SW 1271 (cell line): ENCODE measurements at regions not wholly inside any gene's neighbourhood (a gene's known extent, or its start where the extent isn't known, plus 50 kb on each side); places are given as distances from the start of the nearest gene placed in this dataset.

Source experiments
- DNase-seq, 2 experiments: peaks; one replicate each; lab custom pipeline; 2025; lab: John Stamatoyannopoulos, UW

GRCh38 chr20:10921491-10922010 is 247.8 kb upstream of the JAG1 start:
- no peak for DNase-seq

GRCh38 chr20:10922506-10922905 is 248.7 kb upstream of the JAG1 start:
- no peak for DNase-seq

- no peak for DNase-seq
Observed at GRCh38 chr20:10922941-10923340, 249.1 kb upstream of the JAG1 start.

GRCh38 chr20:10924644-10925201 is 250.9 kb upstream of the JAG1 start:
- no peak for DNase-seq

GRCh38 chr20:10925767-10926166 is 252.0 kb upstream of the JAG1 start:
- DNase-seq: no peak

- no peak for DNase-seq
Observed at GRCh38 chr20:10927011-10927583, 253.3 kb upstream of the JAG1 start.

- DNase-seq: no peak
Observed at GRCh38 chr20:10927936-10928840, 254.4 kb upstream of the JAG1 start.

- DNase-seq: no peak
Observed at GRCh38 chr20:10928841-10929421, 255.1 kb upstream of the JAG1 start.

- no peak for DNase-seq
Observed at GRCh38 chr20:10935658-10936402, 262.0 kb upstream of the JAG1 start.

- DNase-seq: no peak
Observed at GRCh38 chr20:10936786-10937185, 263.0 kb upstream of the JAG1 start.

- DNase-seq: no peak
Observed at GRCh38 chr20:10939331-10939941, 265.6 kb upstream of the JAG1 start.

GRCh38 chr20:10940941-10941340 is 267.1 kb upstream of the JAG1 start:
- no peak for DNase-seq

GRCh38 chr20:10943686-10944265 is 270.0 kb upstream of the JAG1 start:
- DNase-seq: no peak

GRCh38 chr20:10946124-10946880 is 272.5 kb upstream of the JAG1 start:
- no peak for DNase-seq

GRCh38 chr20:10947726-10948125 is 273.9 kb upstream of the JAG1 start:
- DNase-seq: no peak

GRCh38 chr20:10949930-10950783 is 276.4 kb upstream of the JAG1 start:
- no peak for DNase-seq

GRCh38 chr20:10951216-10951615 is 277.4 kb upstream of the JAG1 start:
- DNase-seq: no peak

- DNase-seq: no peak
Observed at GRCh38 chr20:10951904-10952303, 278.1 kb upstream of the JAG1 start.

GRCh38 chr20:10953437-10953836 is 279.6 kb upstream of the JAG1 start:
- DNase-seq: no peak
